GM18511 (cell line): ENCODE measurements at regions not wholly inside any gene's neighbourhood (a gene's known extent, or its start where the extent isn't known, plus 50 kb on each side); places are given as distances from the start of the nearest gene placed in this dataset.

Experiments used
- ATAC-seq: cut with Tn5 transposase; IDR thresholded peaks from one replicate; pipeline ENCODE4 v1.9.1; 2021; ENCODE audit warnings: mild to moderate bottlenecking, moderate library complexity; ENCODE audit not compliant: unreplicated experiment

DNA sequence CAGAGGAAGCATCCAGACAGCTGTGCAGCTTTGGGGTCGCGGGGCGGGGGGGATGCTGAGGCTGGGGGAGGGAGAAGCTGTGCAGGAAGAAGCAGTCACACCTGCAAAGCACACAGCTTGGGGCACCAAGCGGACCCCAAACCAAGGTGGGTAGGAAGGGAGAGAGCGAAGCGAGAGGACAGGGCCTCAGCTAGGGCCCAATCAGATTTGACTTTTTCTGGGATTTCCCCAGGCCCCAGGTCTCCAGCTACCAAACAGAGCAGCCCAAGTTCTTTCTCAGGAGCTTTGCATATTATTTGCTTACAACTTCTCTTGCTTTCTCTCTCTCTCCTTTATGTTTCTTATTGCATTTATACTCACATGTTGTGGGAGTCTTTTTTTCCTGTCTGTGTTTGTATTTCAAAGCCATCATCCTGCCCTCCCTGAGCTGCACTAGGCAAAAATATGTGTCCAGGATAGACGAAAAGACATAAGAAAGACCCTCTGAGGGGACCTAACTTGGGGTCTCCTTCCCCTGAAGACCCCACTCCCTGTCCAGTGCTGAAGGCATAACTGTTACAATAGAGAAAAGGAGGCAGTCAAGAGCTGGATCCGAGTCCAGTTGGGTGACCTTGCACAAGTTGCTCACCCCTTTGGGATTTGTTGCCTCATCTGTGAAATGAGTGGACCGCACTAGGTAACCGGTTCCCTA lies 50.6 kb upstream of the SMNDC1 start:
- peak; percentile 34 for ATAC-seq

DNA sequence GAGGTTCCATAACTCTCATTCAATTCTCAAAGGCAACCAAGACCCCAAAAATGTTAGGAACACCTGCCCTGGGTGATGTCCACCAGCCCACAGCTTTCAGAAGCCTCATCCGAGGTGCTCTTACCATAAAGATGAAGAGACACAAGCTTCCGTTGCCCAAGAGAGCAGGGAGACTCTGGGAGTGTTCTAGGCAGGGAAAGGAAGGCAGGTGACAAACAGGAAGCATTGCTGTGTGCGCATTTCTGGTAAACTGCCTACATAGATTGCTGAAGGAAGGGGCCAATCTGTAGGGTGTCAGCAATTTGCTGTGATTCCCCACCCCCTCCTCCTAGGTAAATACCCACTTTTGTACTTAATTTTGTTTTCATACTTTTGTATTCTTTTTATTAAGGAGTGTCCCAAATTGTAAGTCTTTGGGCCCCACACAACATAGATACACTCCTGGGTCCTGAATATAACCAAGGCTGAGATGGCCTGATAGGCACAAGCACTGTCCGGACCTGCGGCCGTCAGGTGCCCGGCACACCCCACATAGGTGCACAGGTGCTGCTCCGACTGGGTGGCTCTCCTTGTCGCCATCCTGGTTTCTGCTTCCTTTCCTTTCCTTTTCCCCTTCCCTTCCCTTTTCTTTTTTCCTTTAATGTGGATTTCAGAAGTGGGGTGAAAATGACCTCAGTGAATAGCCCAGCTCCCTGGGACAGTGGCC lies 51.4 kb upstream of the SMNDC1 start:
- ATAC-seq: peak; percentile 15

DNA sequence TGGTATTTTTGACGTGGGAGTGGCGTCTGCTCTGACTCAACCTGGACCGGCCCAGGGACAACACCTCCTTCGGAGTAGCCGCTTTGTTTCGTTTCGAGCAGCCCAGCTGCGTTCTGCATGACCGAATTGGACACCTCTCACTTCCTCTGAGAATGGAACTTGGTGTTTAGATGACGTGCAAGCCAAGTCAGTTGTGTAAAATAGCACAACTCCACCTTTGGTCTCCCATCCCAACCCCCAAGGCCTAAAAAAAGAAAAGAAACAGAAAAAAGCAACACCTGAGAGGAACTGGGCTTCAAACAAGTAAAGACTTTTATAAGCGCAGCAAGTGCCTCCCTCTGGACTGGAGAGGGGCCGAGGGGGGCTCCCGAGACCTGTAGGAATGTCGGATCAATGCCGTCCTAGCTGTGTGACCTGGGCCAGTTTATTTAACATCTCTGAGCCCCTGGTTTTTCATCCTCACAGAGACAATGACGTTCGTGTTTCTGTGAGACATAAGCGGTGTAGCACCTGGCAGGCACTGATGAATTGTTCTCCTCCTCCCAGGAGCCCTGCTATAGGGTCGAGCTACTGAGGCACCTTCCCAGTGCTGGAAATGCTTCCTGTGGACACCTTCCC lies 52.0 kb upstream of the SMNDC1 start:
- ATAC-seq: peak; percentile 79

DNA sequence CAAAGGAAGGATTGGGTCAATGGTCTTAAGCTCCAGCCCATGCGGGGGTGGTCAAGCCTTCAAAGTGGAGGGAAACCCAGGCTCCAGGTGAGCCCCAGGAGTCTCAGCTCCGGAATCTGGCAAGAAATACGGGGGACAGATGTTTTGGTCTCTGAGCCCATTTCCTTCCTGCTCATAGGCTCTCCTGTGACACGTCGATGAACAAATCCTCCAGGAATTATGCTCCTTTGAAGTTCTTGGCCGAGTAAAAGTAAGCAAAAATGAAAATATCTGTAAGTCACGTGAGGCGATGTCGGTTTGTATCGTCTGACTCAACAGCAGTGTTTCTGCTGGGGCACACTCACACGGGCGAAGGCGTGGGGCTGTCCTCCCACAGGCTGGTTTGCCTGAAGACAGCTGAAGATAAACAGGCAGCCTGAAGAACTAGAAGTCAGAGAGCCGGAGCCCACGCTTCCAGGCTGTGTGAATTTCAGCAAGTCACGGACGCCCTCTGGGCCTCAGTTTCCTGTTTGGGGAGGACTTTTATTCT lies 52.6 kb upstream of the SMNDC1 start:
- ATAC-seq: peak; percentile 24

DNA sequence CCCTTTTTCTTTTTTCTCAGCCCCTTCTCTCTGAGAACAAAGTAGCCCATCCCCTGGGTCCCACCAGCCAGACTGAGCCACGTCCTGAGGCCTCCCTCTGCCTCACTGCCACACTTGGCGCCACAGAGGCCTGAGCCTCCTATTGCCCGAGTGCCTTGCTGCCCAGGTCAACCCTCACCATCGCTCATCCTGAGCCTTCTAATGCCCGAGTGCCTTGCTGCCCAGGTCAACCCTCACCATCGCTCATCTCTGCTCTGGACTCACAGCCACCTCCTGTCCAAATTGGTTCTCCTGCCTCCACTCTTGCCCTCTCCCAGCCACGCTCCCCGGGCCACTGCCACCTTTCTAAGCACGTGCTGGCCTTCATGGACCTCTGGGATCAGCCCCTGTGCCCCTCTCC lies 53.2 kb upstream of the SMNDC1 start:
- no peak for ATAC-seq

DNA sequence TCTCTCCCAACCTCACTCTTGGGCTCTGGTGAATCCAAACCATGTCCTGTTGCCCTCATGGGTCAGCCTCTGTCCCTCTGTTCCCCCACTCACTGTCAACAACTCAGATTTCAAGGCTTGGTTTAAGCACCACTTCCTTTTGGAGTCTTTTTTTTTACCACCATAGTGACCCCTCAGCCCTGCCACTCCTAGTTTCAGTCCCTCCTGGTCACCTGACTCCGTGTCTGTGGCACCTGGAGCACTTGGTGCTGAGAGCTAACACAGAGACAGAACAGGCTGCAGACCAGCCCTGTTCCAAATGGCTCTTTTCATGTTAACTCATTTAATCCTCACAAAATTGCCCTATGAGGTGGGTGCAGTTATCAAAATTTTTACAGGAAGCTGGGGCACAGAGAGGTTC lies 53.6 kb upstream of the SMNDC1 start:
- no peak for ATAC-seq

DNA sequence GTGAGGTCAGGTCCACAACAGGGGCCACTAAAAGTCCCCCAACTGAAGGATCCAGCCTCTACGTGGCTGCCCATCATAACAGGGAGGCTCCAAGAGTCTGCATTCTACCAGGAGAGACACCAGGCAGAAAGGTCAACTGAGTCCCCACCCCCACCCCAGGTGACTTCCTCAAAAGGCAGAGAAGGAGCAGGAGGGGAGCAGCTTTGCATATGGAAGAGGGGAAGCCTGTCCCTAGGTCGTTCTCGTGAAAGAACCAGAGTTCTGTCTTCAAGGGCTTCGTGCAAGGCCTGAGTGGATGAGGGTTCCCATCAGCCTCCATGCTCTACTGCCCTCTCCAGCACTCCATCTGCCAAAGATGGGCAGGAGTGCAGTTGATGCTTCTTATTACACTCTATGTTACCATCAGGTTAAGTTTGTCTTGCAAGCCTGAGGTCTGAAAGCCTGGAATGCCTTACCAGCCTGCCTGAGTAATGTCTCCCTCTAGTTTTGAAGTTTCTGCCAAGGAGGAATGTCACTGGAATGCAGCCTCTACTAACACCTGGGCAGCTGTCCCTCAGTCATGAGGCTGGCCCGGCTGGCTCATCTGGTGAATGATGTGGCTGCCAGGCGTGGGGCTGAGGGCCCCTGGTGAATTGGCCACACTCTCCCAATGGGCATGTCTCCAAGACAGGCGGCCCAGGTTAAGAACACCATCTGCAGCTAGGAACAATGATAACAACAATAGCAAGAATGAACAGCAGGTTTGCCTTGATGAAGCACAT lies 54.3 kb upstream of the SMNDC1 start:
- no peak for ATAC-seq

DNA sequence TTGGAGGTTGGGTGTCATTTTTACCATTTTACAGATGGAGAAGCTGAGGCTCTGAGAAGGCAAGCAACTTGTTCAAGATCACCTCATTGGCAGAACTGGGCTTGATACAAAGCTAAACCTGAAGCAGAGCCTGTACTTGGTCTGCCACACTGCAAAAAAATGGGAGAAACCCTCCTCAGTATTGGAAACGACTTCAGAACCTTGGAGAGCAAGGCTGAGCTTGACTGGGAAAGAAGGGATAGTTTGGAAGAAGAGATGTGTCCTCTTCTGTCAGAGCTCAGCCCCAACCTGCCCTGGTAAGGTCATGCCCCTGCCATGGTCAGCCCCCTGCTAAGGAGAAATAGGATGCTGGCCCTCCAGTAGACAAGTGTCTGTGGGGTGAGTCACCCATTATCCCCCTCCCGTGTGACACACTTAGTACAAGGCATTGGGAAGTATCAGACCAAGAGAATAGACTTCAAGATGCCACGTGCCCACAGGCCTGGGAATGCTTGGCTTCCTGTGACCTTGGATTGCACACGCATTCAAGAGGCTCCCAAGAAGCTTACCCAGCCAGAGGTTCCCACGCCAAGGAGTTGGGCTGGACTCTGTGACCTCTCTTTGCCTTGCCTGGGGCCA lies 56.2 kb upstream of the SMNDC1 start:
- ATAC-seq: no peak

DNA sequence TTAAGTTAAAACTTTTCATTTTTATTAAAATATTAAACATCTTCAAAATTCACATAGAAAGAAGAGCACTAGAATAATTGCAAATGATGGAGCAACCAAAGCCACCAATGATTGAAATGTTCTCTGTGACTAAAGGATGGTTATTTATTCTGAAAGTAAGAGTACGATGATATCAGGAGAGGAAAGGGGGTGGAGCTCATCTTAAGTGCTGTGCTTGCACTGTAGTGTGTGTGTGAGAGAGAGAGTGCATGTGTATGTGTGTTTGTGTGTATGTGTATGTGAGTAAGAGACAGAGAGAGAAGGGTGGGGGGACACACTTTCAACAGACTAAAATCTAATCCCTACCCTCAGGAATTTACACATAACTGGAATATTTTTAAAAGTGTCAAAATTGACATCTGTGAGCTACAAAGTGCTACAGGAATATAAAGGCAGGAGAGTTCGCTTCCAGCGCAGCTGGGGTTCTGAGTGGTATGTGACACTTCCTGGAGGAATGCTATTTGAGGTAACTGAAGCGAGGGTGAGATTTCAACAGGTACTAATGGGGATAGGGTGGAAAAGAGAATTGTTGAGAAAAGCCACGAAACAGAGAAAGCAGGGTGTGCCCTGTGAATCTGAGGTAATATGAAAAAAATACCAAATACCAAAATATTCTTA lies 57.2 kb upstream of the SMNDC1 start:
- ATAC-seq: peak; percentile 25

DNA sequence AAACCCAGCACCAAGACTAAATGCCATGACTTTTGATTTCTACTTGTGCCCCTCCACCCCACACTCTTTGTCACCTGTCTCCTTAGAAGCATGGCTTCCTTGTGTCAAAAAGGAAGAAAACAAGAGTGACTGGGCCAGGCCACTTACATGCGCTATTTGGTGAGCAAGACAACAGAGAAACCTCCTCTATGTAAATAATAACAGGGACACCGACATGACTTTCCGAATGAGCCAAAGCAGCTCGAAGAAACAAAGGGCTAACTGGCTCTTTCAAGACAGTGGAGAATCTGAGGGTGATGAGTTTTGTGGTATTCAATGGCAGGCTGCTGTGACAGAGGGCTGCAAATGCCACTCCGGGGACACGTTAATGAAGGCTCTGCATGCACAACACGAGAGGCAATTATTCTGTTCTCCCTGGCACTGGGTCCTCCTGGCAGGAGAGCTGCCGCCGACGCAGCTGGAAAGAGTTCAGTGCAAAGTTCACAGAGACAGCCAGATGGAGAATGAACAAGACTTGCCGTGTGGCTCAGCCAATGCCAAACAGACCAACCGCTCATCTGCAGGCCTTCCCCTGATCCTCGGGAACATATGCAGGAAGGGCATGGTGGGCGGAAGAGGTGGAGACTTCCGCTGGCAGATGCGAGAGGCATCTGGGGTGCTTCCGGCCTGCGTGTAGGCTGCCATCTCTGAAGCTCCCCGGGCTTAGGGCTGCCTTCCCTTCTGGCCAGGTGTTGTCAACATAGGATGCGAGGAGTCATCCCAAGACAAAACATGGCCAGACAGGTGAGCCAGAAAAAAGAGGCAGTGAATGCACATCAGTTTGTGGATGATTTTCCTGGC lies 59.1 kb upstream of the SMNDC1 start:
- ATAC-seq: no peak

DNA sequence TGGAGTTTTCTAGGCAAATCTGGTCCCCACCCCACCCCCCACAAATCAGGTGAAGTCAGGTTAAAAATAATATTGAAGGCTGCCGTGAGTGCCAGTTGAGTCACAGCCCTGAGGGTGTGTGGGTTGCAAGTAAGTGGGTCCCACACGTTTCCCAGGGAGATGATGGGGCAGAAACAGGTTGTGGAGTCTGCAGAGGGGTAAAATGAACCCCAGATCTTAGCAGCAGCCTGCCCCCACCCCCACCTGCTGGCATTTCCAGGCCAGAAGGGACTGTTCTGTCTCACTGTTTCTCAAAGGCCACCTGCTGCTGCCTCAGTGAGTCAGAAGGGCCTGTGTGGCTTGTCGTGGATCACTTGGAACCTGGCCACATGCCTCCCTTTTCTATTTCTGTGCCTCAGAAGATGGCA lies 59.8 kb upstream of the SMNDC1 start:
- ATAC-seq: no peak

DNA sequence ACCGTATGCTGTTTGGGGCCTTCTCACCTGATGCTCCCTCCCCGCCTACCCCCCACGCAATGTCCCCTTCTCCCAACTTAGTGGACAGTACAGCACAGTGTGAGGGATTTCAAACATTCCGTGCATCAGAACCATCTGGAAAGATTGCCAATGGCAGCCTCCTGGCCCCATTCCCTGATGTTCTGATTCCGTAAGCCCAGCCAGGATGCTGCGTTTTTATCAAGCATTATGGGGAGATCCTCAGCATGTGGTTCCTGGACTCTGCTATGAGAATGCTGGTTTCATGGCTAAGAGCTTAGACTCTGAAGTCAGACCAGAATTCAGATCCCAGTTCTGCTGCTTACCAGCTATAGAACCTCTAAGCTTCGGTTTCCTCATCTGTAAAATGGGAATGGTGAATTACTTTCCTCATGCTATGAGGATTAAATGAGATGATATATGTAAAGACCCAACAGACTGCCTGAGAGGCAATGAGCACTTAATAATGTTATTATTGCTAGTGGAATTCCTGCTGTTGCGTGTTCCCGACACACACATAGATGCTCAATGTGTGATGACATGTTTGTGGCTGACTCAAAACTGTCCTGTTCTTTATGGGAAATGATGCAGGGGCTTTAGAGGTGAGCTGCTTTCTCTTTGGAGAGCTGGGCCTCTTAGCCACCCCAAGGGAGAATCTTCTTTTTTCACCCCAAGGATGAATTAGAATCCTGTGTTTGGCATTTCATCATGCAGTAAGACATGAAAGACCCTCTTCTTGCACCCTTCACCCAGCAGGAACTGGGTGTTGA lies 60.8 kb upstream of the SMNDC1 start:
- no peak for ATAC-seq

DNA sequence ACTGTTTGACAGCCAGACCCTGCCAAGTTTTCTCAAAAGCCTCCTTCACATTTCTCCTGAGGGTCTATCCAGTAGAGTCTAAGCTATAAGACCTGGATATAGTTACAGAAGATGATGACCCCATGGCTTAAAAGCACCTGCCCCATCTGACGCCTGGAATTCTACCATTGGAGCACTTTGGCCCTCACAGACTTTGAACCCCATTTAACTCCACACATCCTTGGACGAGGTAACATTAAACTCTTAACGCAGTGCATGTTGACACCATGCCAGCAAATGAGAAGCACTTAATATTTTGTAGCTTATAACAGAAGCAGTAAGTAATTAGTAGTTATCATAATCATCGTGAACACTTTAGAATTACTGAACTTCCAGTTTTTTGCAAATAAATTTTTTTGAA lies 61.9 kb upstream of the SMNDC1 start:
- no peak for ATAC-seq

DNA sequence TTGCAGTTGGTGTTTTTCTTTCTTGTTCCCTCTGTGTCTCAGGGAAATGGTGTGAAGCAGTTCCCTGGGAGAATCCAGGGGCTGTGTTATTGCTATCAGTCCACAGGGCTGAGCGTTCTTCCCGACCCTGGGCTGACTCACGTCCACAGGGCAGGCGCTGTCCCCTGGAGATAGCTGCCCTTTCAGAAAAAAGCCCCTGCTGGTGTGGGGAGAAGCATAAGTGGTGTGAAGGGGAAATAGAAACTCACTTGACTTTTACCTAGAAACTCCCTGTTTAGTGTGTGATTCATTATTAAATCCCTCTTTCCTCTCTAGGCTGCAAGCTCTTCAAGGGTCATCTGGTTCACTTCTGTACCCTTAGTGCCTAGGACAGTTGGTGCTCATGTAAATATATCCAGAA lies 63.3 kb upstream of the SMNDC1 start:
- peak; percentile 59 for ATAC-seq

DNA sequence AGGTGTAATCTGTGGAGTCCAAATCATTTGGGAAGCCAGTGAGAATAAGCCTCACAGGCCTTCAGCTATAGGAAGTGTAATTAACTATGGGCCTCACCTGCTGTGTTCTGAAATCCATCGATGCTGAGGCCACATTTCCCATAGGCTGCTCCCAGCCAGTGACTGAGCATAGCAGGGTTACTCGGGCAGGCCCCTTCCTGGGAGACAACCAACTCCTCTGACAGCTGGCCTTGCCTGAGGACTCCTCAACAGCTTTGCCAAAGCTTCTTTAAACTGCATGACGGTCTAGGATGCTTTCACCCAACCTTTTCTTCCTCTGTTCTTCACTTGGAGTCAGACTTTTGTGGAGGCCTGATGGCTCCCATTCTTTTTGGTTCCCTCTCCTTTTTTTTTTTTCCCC lies 63.8 kb upstream of the SMNDC1 start:
- ATAC-seq: no peak

DNA sequence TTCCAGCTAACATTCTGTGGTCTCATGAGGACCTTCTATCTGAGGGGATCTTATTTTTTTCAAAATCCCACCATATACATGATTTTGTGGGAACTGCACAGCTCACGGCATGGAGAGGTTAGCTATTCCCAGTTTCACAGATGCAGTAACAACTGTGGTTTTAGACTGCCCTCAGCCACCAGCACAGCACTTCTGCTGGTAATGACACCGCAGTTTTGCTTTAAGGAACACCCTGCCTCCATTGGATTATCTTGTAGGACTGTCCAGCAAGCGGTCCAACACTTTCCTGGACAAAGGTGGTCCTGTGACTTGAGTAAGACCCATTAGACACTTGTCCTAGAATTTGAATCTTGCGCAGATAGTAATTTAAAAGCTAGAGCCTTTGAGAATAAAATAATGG lies 65.3 kb upstream of the SMNDC1 start:
- ATAC-seq: no peak

DNA sequence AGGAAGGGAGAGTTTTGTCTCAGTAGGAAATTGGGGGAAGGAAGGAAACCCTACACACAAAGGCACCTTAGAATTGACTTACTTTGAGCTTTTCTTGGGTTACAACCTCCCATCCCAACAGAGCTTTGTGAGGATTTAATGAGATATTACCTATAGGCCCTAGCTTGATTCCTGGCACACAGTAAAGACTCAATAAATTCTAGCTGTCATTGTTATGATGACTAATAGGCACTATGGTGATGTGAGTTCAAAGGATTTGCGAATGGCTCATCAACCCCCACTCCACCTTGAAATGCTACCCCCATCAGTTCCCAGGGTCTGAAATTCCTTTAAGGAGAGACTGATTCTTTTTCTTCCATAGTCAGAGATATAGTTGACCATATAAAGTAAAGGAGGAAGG lies 67.9 kb upstream of the SMNDC1 start:
- no peak for ATAC-seq

DNA sequence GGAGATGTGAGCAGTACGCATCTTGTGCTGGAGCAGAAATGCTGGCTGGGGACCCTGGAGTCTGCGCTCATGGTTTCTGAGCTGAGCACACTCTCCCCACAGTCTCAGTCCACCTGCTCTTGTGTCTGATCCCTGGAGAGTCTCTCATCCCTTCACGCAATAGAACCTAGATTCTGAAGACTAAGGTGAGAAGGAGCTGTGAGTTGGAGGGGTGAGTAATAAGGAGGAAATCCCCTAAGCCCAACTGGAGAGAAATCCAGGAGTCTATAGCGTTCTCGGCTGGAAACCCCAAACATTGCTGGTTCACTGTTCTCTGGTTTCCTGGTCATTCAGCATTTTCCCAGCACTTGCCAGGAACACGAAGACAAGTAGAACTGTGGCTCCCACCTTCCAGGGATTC lies 68.3 kb upstream of the SMNDC1 start:
- no peak for ATAC-seq
